ENCODE measurements at regions not wholly inside any gene's neighbourhood (a gene's known extent, or its start where the extent isn't known, plus 50 kb on each side); places are given as distances from the start of the nearest gene placed in this dataset.

DNA sequence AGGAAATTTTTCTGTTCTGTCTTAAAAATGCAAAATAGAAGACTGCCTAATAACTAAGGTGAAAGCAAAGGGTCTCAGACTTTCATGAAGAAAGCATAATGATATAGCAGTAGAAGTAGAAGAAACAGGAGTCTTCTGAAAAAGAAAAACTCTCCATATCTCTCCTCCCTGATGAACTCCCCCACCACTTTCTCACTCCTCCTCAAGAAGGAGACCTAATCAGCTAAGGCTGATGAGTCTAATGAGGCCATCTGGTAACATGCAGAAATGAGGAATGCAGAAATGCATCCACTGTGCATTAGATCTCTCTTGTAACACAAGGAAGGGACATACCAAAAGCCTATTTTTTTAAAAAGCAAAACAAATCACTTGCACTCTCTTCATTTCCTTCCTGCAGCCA, 273.7 kb upstream of the UBE2E3 start:
- H3K36me3 ChIP-seq (ENCODE audit: insufficient read depth, low read length), result no peaks in the 10 kb centered on the region
- FAIRE-seq (no peak), DNase-seq (ENCODE audit: low read depth) (no peak)
- no peak overlapping the region for H3K9ac ChIP-seq (ENCODE audit: low read length)
- H3K4me2 ChIP-seq (ENCODE audit: low read length), result no peak overlapping the region
- no peak overlapping the region for H3K27ac Mint-ChIP-seq (ENCODE audit: unreplicated experiment)
- H2AFZ ChIP-seq (ENCODE audit: low read depth, low read length), result no peak overlapping the region
- H3K9me3 Mint-ChIP-seq (ENCODE audit: unreplicated experiment), result peaks cover 2% of the 10 kb centered on the region
- H3K36me3 Mint-ChIP-seq (ENCODE audit: low read depth, unreplicated experiment), result no peaks in the 10 kb centered on the region
- H3K4me3 ChIP-seq (ENCODE audit: insufficient read depth, low read depth, low read length), result no peak overlapping the region
- H3K27ac ChIP-seq (ENCODE audit: low read depth, low read length), result no peak overlapping the region
- no peaks in the 10 kb centered on the region for H3K27me3 Mint-ChIP-seq (ENCODE audit: low read depth, unreplicated experiment)
- H3K79me2 ChIP-seq (ENCODE audit: insufficient read depth, low read length), result no peaks in the 10 kb centered on the region
- peaks cover 4% of the 10 kb centered on the region for H3K4me1 ChIP-seq (ENCODE audit: insufficient read depth, low read length)
- H3K4me3 Mint-ChIP-seq (ENCODE audit: unreplicated experiment), result no peak overlapping the region
- H4K20me1 ChIP-seq (ENCODE audit: insufficient read depth, low read length), result no peaks in the 10 kb centered on the region
- no peaks in the 10 kb centered on the region for H3K9me3 ChIP-seq (ENCODE audit: insufficient read depth, low read depth, low read length)
- TF ChIP-seq, protein P1, sequence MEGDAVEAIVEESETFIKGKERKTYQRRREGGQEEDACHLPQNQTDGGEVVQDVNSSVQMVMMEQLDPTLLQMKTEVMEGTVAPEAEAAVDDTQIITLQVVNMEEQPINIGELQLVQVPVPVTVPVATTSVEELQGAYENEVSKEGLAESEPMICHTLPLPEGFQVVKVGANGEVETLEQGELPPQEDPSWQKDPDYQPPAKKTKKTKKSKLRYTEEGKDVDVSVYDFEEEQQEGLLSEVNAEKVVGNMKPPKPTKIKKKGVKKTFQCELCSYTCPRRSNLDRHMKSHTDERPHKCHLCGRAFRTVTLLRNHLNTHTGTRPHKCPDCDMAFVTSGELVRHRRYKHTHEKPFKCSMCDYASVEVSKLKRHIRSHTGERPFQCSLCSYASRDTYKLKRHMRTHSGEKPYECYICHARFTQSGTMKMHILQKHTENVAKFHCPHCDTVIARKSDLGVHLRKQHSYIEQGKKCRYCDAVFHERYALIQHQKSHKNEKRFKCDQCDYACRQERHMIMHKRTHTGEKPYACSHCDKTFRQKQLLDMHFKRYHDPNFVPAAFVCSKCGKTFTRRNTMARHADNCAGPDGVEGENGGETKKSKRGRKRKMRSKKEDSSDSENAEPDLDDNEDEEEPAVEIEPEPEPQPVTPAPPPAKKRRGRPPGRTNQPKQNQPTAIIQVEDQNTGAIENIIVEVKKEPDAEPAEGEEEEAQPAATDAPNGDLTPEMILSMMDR (IDR thresholded peaks at IDR 0.05; ENCODE audit: insufficient read depth, low read depth, low read length), result no peak
- peaks cover 30% of the 10 kb centered on the region for H3K4me1 Mint-ChIP-seq (ENCODE audit: low read depth, unreplicated experiment)
- H3K27me3 ChIP-seq (ENCODE audit: insufficient read depth, low read length), result no peaks in the 10 kb centered on the region

DNA sequence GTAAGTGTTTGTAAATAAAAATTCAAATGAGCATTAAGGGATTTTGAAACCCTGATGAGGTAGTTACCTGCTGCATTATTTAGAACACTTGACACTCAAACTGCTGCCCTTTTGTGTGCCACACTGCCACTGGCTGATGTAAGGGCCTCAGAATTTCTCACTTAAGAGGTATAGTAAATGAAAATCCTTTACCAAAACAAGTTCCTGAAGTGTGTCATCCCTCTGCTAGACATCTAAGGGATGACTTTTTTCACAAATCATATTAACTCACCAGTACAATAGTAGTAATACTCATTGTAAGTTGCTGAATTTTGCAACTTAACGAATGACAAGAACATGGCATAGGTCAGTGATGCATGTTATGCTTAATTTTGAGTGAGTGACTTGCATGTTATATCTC, 274.9 kb upstream of the UBE2E3 start:
- no peak overlapping the region for H3K9ac ChIP-seq (ENCODE audit: low read length)
- H3K4me1 ChIP-seq (ENCODE audit: insufficient read depth, low read length), result peaks cover 4% of the 10 kb centered on the region
- no peak overlapping the region for H2AFZ ChIP-seq (ENCODE audit: low read depth, low read length)
- H4K20me1 ChIP-seq (ENCODE audit: insufficient read depth, low read length), result no peaks in the 10 kb centered on the region
- peak overlapping the region; percentile 54 for H3K27ac Mint-ChIP-seq (ENCODE audit: unreplicated experiment)
- peak overlapping the region; percentile 1 for H3K4me2 ChIP-seq (ENCODE audit: low read length)
- H3K27me3 Mint-ChIP-seq (ENCODE audit: low read depth, unreplicated experiment), result no peaks in the 10 kb centered on the region
- TF ChIP-seq, protein P1 (IDR thresholded peaks at IDR 0.05; ENCODE audit: insufficient read depth, low read depth, low read length), result no peak
- no peak for TF ChIP-seq EZH2 (IDR thresholded peaks at IDR 0.05; ENCODE audit: insufficient read depth, low read length)
- DNase-seq (ENCODE audit: low read depth), result no peak
- H3K4me3 ChIP-seq (ENCODE audit: insufficient read depth, low read depth, low read length), result no peak overlapping the region
- H3K36me3 Mint-ChIP-seq (ENCODE audit: low read depth, unreplicated experiment), result no peaks in the 10 kb centered on the region
- H3K9me3 Mint-ChIP-seq (ENCODE audit: unreplicated experiment), result peaks cover 2% of the 10 kb centered on the region
- H3K36me3 ChIP-seq (ENCODE audit: insufficient read depth, low read length), result no peaks in the 10 kb centered on the region
- H3K4me1 Mint-ChIP-seq (ENCODE audit: low read depth, unreplicated experiment), result peaks cover 30% of the 10 kb centered on the region
- H3K9me3 ChIP-seq (ENCODE audit: insufficient read depth, low read depth, low read length), result no peaks in the 10 kb centered on the region
- FAIRE-seq, result no peak
- H3K27me3 ChIP-seq (ENCODE audit: insufficient read depth, low read length), result no peaks in the 10 kb centered on the region
- H3K4me3 Mint-ChIP-seq (ENCODE audit: unreplicated experiment), result no peak overlapping the region
- no peaks in the 10 kb centered on the region for H3K79me2 ChIP-seq (ENCODE audit: insufficient read depth, low read length)
- no peak overlapping the region for H3K27ac ChIP-seq (ENCODE audit: low read depth, low read length)

DNA sequence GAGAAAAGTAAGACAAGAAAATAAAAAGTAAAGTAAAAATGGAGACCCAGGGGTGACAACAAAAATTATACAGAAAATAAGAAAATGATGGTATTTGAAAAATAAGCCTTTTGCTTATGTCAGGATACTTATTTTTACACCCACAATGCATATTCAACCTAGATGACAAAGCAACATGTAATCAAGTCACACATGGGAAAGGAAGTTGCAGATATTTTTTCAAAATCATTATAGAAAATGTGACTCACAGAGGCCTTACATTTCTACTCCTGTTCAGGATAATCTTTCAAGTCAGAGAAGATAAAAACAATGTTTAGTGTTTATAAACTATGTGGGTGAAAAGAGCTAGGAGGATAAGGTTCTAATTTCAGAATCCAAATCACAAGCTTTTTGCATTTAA, 275.3 kb upstream of the UBE2E3 start:
- Histone ChIP-seq H3K4me3 (ENCODE audit: insufficient read depth, low read depth, low read length) (no peak overlapping the region), H3K27ac (ENCODE audit: low read depth, low read length) (no peak overlapping the region), H3K27me3 (ENCODE audit: insufficient read depth, low read length) (no peaks in the 10 kb centered on the region), H3K4me2 (ENCODE audit: low read length) (peak overlapping the region; percentile 1), H3K79me2 (ENCODE audit: insufficient read depth, low read length) (no peaks in the 10 kb centered on the region), H3K9me3 (ENCODE audit: insufficient read depth, low read depth, low read length) (no peaks in the 10 kb centered on the region), H3K4me1 (ENCODE audit: insufficient read depth, low read length) (peaks cover 4% of the 10 kb centered on the region), H2AFZ (ENCODE audit: low read depth, low read length) (no peak overlapping the region), H3K36me3 (ENCODE audit: insufficient read depth, low read length) (no peaks in the 10 kb centered on the region), H4K20me1 (ENCODE audit: insufficient read depth, low read length) (no peaks in the 10 kb centered on the region), H3K9ac (ENCODE audit: low read length) (no peak overlapping the region)
- no peaks in the 10 kb centered on the region for H3K27me3 Mint-ChIP-seq (ENCODE audit: low read depth, unreplicated experiment)
- peaks cover 30% of the 10 kb centered on the region for H3K4me1 Mint-ChIP-seq (ENCODE audit: low read depth, unreplicated experiment)
- H3K9me3 Mint-ChIP-seq (ENCODE audit: unreplicated experiment), result peaks cover 2% of the 10 kb centered on the region
- peaks cover under 1% of the 10 kb centered on the region for H3K36me3 Mint-ChIP-seq (ENCODE audit: low read depth, unreplicated experiment)
- FAIRE-seq (no peak), DNase-seq (ENCODE audit: low read depth) (peak; percentile 26)
- H3K27ac Mint-ChIP-seq (ENCODE audit: unreplicated experiment), result peak overlapping the region; percentile 54
- TF ChIP-seq, protein P1 (IDR thresholded peaks at IDR 0.05; ENCODE audit: insufficient read depth, low read depth, low read length), result no peak
- no peak for TF ChIP-seq EZH2 (IDR thresholded peaks at IDR 0.05; ENCODE audit: insufficient read depth, low read length)
- H3K4me3 Mint-ChIP-seq (ENCODE audit: unreplicated experiment), result no peak overlapping the region

Data from astrocyte (in vitro differentiated cells and primary cell).